Common myeloid progenitor, CD34-positive (primary cell): ENCODE measurements at regions not wholly inside any gene's neighbourhood (a gene's known extent, or its start where the extent isn't known, plus 50 kb on each side); places are given as distances from the start of the nearest gene placed in this dataset.
A peak's percentile ranks its signal among the peaks of the same experiment; 100 is the strongest.

ENCODE experiments used
- CTCF ChIA-PET: fragments of 350-600 bp; sonication (Branson Sonifier 250); formaldehyde crosslinking; loops from one replicate; lab custom pipeline; 2021; ENCODE audit warnings: antibody characterized with exemption; lab: Charles Lee
- POLR2A ChIA-PET: fragments of 350-600 bp; sonication (Branson Sonifier 250); formaldehyde crosslinking; loops from one replicate; lab custom pipeline; 2021; ENCODE audit warnings: antibody characterized with exemption; lab: Charles Lee
- DNase-seq, 3 donors: peaks; one replicate each; pipeline versions ENCODE4 v3.0.0 to v3.0.0-alpha.2; 2013
- H3K27ac ChIP-seq, 2 experiments: 1 replicate in 1 of 2; 2 replicates in 1 of 2; pipeline ENCODE4 v1.7.0; 2013; ENCODE audit warnings: inconsistent platforms in 2 of 2, low read length in 2 of 2, mild to moderate bottlenecking in 2 of 2, low read depth in 1 of 2, moderate library complexity in 1 of 2; ENCODE audit not compliant: severe bottlenecking in 2 of 2, insufficient read depth in 1 of 2, poor library complexity in 1 of 2
- H3K27me3 ChIP-seq, 5 experiments: replicated peaks in 2 of 5; 1 replicate in 3 of 5; 2 replicates in 2 of 5; pipeline versions ENCODE4 v1.6.1 to v1.7.0; 2013; ENCODE audit warnings: low read length in 4 of 5, mild to moderate bottlenecking in 2 of 5, moderate library complexity in 2 of 5, inconsistent platforms in 1 of 5; ENCODE audit not compliant: insufficient read depth in 5 of 5, control insufficient read depth in 4 of 5
- H3K36me3 ChIP-seq, 4 experiments: 1 replicate in 2 of 4; 2 replicates in 2 of 4; pipeline versions ENCODE4 v1.6.1 to v1.7.0; 2013; ENCODE audit warnings: low read length in 3 of 4, control low read depth in 1 of 4, mild to moderate bottlenecking in 1 of 4; ENCODE audit not compliant: control insufficient read depth in 4 of 4, insufficient read depth in 4 of 4
- H3K4me1 ChIP-seq, 4 experiments: 1 replicate in 3 of 4; 2 replicates in 1 of 4; pipeline versions ENCODE4 v1.6.1 to v1.7.1; 2013; ENCODE audit warnings: low read length in 3 of 4, mild to moderate bottlenecking in 3 of 4, control low read depth in 1 of 4, inconsistent platforms in 1 of 4, moderate library complexity in 1 of 4; ENCODE audit not compliant: control insufficient read depth in 4 of 4, insufficient read depth in 4 of 4; ENCODE audit errors: control extremely low read depth in 1 of 4
- H3K4me3 ChIP-seq, 7 experiments: 1 replicate in 4 of 7; 2 replicates in 3 of 7; pipeline versions ENCODE4 v1.5.1 to v1.7.0; 2013; ENCODE audit warnings: mild to moderate bottlenecking in 7 of 7, low read length in 6 of 7, moderate library complexity in 6 of 7, inconsistent platforms in 2 of 7, low read depth in 2 of 7, control low read depth in 1 of 7; ENCODE audit not compliant: insufficient read depth in 4 of 7, control insufficient read depth in 1 of 7; ENCODE audit errors: extremely low read depth in 1 of 7
- H3K9me3 ChIP-seq, 5 experiments: 1 replicate in 4 of 5; 2 replicates in 1 of 5; pipeline versions ENCODE4 v1.6.1 to v1.7.1; 2013; ENCODE audit warnings: low read length in 4 of 5, mild to moderate bottlenecking in 2 of 5, inconsistent platforms in 1 of 5, low read depth in 1 of 5, moderate library complexity in 1 of 5; ENCODE audit not compliant: control insufficient read depth in 4 of 5, insufficient read depth in 2 of 5; ENCODE audit errors: control extremely low read depth in 1 of 5
- WGBS: methylation state at CpG from one replicate; pipeline ENCODE4 v1.1.5; 2013; ENCODE audit not compliant: insufficient coverage; 5-methylcytosine and 5-hydroxymethylcytosine counted together

DNA sequence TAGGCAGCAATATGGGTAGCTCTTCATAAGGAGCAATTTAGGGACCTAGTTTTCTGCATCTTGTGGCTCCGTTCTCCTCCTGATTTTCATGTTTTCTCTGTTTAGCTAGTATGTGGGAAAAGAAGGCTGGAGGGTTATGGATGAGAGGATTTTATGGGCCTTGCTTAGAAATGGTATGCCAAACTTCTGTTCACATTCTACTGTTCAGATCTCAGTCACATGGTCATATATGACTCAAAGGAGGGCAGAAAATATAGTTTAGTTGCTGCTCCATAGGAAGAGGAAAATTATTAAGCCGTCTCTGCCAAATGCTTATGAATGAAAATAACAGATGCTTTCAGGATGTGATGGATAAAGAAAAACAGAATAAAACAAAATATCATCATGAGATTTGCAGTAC, 361.8 kb upstream of the CWC22 start:
- Histone ChIP-seq H3K27me3 (no peaks in the 10 kb centered on the region), H3K4me3 (no peak overlapping the region), H3K27ac (no peak overlapping the region), H3K36me3 (no peaks in the 10 kb centered on the region), H3K4me1 (no peaks in the 10 kb centered on the region), H3K9me3 (no peaks in the 10 kb centered on the region)
- 100% methylated on average over 1 of the region's 2 CpGs for WGBS
- DNase-seq: no peak
- CTCF ChIA-PET: no interaction called here
- POLR2A ChIA-PET: no interaction called here

DNA sequence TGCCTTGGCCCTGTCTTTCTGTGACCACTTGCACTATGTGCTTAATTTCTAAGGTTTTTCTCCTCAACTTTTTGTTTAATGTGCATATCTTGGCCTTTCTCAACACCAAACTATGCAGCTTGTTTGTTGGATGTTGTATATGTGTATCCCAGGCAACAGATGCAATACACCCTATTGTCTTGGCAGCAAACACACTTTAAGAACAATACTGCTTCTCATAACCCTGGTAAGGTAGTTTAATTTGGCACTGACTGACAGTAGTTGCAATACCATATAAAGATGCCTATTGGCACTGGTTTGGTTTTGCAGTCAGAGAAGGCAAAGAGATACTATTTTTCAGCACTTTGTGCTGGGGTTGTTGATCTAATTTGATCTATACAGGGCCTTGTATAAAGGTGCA, 360.7 kb upstream of the CWC22 start:
- Histone ChIP-seq H3K27me3 (no peaks in the 10 kb centered on the region), H3K4me3 (no peak overlapping the region), H3K9me3 (no peaks in the 10 kb centered on the region), H3K4me1 (no peaks in the 10 kb centered on the region), H3K36me3 (no peaks in the 10 kb centered on the region), H3K27ac (no peak overlapping the region)
- ChIA-PET POLR2A (no interaction called here), CTCF (no interaction called here)
- no peak for DNase-seq

- H3K4me3 ChIP-seq: no peak overlapping the region
- POLR2A ChIA-PET: no interaction called here
- CTCF ChIA-PET: no interaction called here
- no peaks in the 10 kb centered on the region for H3K36me3 ChIP-seq
- H3K27me3 ChIP-seq: no peaks in the 10 kb centered on the region
- no peaks in the 10 kb centered on the region for H3K4me1 ChIP-seq
- H3K9me3 ChIP-seq: no peaks in the 10 kb centered on the region
- H3K27ac ChIP-seq: no peak overlapping the region
- no peak for DNase-seq
Measured at GRCh38 chr2:180366481-180366880, 359.4 kb upstream of the CWC22 start.

DNA sequence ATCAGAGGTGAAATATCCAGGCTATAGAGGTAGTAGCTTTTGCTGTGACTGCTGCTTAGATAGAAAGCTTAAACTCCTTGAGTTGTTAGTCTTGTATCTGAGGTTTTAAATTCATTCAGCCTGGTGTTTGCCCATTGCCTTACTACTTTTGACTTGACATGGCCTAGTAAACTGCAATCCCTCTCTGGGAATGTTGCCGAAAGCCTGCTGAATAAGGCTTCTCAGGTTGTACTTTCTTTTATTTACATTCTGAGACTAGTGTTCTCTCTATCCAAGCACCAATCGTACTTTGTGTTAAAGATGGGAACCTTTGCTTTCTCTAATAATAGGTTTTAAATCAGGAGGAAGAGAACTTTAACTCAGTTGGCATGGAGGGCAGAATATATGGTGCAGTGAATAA, 357.6 kb upstream of the CWC22 start:
- DNase-seq: no peak
- H3K9me3 ChIP-seq: no peaks in the 10 kb centered on the region
- POLR2A ChIA-PET: no interaction called here
- no peak overlapping the region for H3K4me3 ChIP-seq
- CTCF ChIA-PET: no interaction called here
- no CpG with 5 or more reads among the region's 2 CpGs for WGBS
- no peak overlapping the region for H3K27ac ChIP-seq
- no peaks in the 10 kb centered on the region for H3K27me3 ChIP-seq
- no peaks in the 10 kb centered on the region for H3K36me3 ChIP-seq
- H3K4me1 ChIP-seq: no peaks in the 10 kb centered on the region

DNA sequence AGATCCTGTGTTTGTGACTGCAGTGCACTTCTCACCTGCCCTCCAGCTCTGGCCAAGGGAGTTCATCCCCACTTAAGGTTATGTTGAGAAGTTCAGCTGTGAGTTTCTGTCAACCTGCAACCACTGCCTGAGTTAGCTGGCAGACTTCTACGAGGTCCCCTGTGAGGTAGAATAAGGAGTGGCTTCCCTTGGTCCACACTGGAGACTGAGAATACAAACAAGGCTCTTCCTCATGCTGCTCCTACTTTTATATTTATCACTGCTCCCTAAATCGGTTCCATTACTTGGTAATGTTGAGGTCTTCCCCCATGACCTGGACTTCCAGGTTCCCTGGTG, 353.2 kb upstream of the CWC22 start:
- no peak overlapping the region for H3K27ac ChIP-seq
- DNase-seq: no peak
- CTCF ChIA-PET: no interaction called here
- H3K36me3 ChIP-seq: no peaks in the 10 kb centered on the region
- POLR2A ChIA-PET: no interaction called here
- no peaks in the 10 kb centered on the region for H3K27me3 ChIP-seq
- no peak overlapping the region for H3K4me3 ChIP-seq
- H3K4me1 ChIP-seq: no peaks in the 10 kb centered on the region
- H3K9me3 ChIP-seq: no peaks in the 10 kb centered on the region
- no CpG with 5 or more reads among the region's 2 CpGs for WGBS

DNA sequence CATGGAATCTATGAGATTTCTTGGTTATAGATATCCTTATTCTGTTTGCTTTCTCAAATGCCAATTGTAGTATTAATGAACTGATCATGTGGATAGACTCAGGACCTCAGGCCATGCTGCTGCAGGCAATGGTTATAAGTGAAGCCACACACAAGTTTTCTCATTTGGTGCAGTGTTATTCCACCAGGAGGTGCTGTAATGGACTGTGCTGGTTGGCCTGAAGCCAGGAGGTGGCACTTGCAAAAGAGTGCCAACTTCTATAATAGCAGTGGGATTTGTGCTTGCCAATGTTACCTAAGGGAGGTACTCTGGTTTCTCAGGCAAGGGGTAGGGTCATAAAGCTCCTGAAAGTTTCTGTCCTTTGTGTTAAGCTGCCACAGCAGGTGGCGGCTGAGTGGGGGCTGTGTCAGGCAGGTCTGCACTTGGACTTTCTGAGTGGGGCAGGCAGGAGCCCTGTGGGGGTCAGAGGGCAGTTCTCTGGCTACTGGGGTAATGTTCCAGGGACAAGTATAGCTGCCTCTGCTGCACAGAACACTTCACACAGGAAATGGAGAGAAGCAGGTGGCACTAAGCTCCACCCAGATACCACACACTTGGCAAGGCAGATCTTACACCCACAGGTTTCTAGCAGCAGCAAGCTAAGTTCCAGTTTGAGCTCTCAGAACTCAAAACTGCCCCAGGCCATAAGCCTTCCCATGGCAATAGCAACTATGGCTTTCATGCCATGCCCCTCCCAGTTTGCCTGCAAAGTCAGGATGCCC, 352.6 kb upstream of the CWC22 start:
- POLR2A ChIA-PET: no interaction called here
- H3K9me3 ChIP-seq: no peaks in the 10 kb centered on the region
- DNase-seq: peak in 2 of 3 donors; percentile 1 to 5
- CTCF ChIA-PET: no interaction called here
- WGBS: 100% methylated on average over 1 of the region's 1 CpG
- no peak overlapping the region for H3K27ac ChIP-seq
- no peaks in the 10 kb centered on the region for H3K4me1 ChIP-seq
- no peaks in the 10 kb centered on the region for H3K36me3 ChIP-seq
- H3K27me3 ChIP-seq: no peaks in the 10 kb centered on the region
- H3K4me3 ChIP-seq: no peak overlapping the region

DNA sequence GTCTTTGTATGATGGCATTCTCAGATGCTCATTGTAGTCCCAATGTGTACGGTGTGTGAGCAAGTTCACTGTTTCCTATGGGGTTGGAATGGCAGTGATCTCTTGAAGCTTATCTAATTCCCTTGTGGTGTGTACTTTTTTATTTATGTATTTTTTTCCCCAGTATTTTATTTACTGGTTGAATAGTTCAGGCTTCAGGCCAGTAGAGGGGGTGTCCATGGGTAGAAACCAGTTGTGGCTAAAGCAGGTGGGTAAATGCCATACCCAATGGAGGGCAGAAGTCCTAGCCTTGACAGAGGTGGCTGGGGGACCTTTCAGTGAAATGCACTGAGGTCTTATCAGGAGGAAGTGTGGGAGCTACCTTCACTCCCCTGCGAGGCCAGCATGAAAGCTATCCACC, 351.4 kb upstream of the CWC22 start:
- no CpG with 5 or more reads among the region's 2 CpGs for WGBS
- ChIA-PET POLR2A (no interaction called here), CTCF (no interaction called here)
- DNase-seq: no peak
- Histone ChIP-seq H3K4me1 (no peaks in the 10 kb centered on the region), H3K27ac (no peak overlapping the region), H3K4me3 (no peak overlapping the region), H3K27me3 (no peaks in the 10 kb centered on the region), H3K9me3 (no peaks in the 10 kb centered on the region), H3K36me3 (no peaks in the 10 kb centered on the region)
